Fibroblast of lung (primary cell): ENCODE measurements at regions not wholly inside any gene's neighbourhood (a gene's known extent, or its start where the extent isn't known, plus 50 kb on each side); places are given as distances from the start of the nearest gene placed in this dataset.

Experiments used
- DNase-seq, 2 donors: peaks; one replicate each; pipeline versions ENCODE4 v3.0.0 to v3.0.0-alpha.2; 2010; ENCODE audit warnings: low read depth in 2 of 2
- H2AFZ ChIP-seq: 2 replicates; pipeline ENCODE4 v1.5.1; 2012; ENCODE audit warnings: low read length, control low read depth, inconsistent platforms
- H3K27ac ChIP-seq: 2 replicates; pipeline ENCODE4 v1.5.1; 2011; ENCODE audit warnings: low read length, control low read depth; ENCODE audit not compliant: insufficient read depth
- H3K27me3 ChIP-seq: 2 replicates; pipeline ENCODE4 v1.5.1; 2011; ENCODE audit warnings: mild to moderate bottlenecking, low read length; ENCODE audit not compliant: control insufficient read depth, insufficient read depth
- H3K36me3 ChIP-seq: 2 replicates; pipeline ENCODE4 v1.5.1; 2011; ENCODE audit warnings: low read length; ENCODE audit not compliant: control insufficient read depth, insufficient read depth
- H3K4me1 ChIP-seq: 2 replicates; pipeline ENCODE4 v1.5.1; 2011; ENCODE audit warnings: low read length; ENCODE audit not compliant: control insufficient read depth, insufficient read depth; ENCODE audit errors: extremely low read depth
- H3K4me2 ChIP-seq: 2 replicates; pipeline ENCODE4 v1.5.1; 2011; ENCODE audit warnings: low read length, control low read depth; ENCODE audit not compliant: insufficient read depth; ENCODE audit errors: extremely low read depth
- H3K4me3 ChIP-seq, 4 experiments: fragments of 200-600 bp in 1 of 4; sonication (generic) in 1 of 4; replicated peaks in 1 of 4; 2 replicates each; pipeline ENCODE4 v1.5.1; 2011 to 2016; ENCODE audit warnings: low read length in 4 of 4, low read depth in 3 of 4, mild to moderate bottlenecking in 3 of 4, control low read depth in 2 of 4, inconsistent platforms in 1 of 4, mixed read lengths in 1 of 4; ENCODE audit not compliant: insufficient read depth in 1 of 4; ENCODE audit errors: control extremely low read depth in 1 of 4
- H3K79me2 ChIP-seq: 2 replicates; pipeline ENCODE4 v1.5.1; 2012; ENCODE audit warnings: mild to moderate bottlenecking, low read length, inconsistent platforms; ENCODE audit not compliant: control insufficient read depth, insufficient read depth
- H3K9ac ChIP-seq: 2 replicates; pipeline ENCODE4 v1.5.1; 2011; ENCODE audit warnings: mild to moderate bottlenecking, low read length, control low read depth; ENCODE audit not compliant: insufficient read depth
- H3K9me3 ChIP-seq: 2 replicates; pipeline ENCODE4 v1.5.1; 2012; ENCODE audit warnings: low read depth, low read length; ENCODE audit not compliant: control insufficient read depth, insufficient read depth
- H4K20me1 ChIP-seq: 2 replicates; pipeline ENCODE4 v1.5.1; 2011; ENCODE audit warnings: low read length; ENCODE audit not compliant: control insufficient read depth, insufficient read depth; ENCODE audit errors: extremely low read depth
- CTCF ChIP-seq, 2 donors: IDR thresholded peaks in 1 of 2; conservative IDR thresholded peaks in 1 of 2; 1 replicate in 1 of 2; 2 replicates in 1 of 2; pipeline ENCODE4 v1.5.1; 2011 to 2012; ENCODE audit warnings: low read length in 2 of 2, control low read depth in 1 of 2, inconsistent platforms in 1 of 2, low read depth in 1 of 2, mild to moderate bottlenecking in 1 of 2
- EZH2 ChIP-seq: IDR thresholded peaks from 2 replicates; pipeline ENCODE4 v1.5.1; 2012; ENCODE audit warnings: low read length, control low read depth, mild to moderate bottlenecking; ENCODE audit errors: missing control alignments

GRCh38 chr10:130642926-130643325 lies 506.7 kb downstream of the GLRX3 start:
- H3K4me2 ChIP-seq = no peak overlapping the region
- H3K4me1 ChIP-seq = no peaks in the 10 kb centered on the region
- no peaks in the 10 kb centered on the region for H4K20me1 ChIP-seq
- H2AFZ ChIP-seq = no peak overlapping the region
- TF ChIP-seq EZH2 = no peak
- TF ChIP-seq CTCF (conservative IDR thresholded peaks at IDR 0.05 in 1 of 2, IDR thresholded peaks at IDR 0.05 in 1 of 2; ENCODE audit: low read depth in 1 of 2, low read length in 2 of 2) = no peak
- H3K36me3 ChIP-seq = no peaks in the 10 kb centered on the region
- DNase-seq = no peak
- H3K79me2 ChIP-seq = no peaks in the 10 kb centered on the region
- H3K27ac ChIP-seq = no peak overlapping the region
- H3K4me3 ChIP-seq = no peak overlapping the region
- no peaks in the 10 kb centered on the region for H3K9me3 ChIP-seq
- no peak overlapping the region for H3K9ac ChIP-seq
- no peaks in the 10 kb centered on the region for H3K27me3 ChIP-seq

- TF ChIP-seq CTCF (conservative IDR thresholded peaks at IDR 0.05 in 1 of 2, IDR thresholded peaks at IDR 0.05 in 1 of 2; ENCODE audit: low read depth in 1 of 2, low read length in 2 of 2) (no peak), EZH2 (no peak)
- Histone ChIP-seq H3K4me2 (no peak overlapping the region), H3K4me3 (no peak overlapping the region), H3K9ac (no peak overlapping the region), H3K79me2 (no peaks in the 10 kb centered on the region), H3K4me1 (no peaks in the 10 kb centered on the region), H3K27me3 (no peaks in the 10 kb centered on the region), H3K9me3 (no peaks in the 10 kb centered on the region), H4K20me1 (no peaks in the 10 kb centered on the region), H2AFZ (no peak overlapping the region), H3K36me3 (no peaks in the 10 kb centered on the region), H3K27ac (no peak overlapping the region)
- no peak for DNase-seq
These were observed 511.1 kb downstream of the GLRX3 start for GRCh38 chr10:130647341-130647740.

GRCh38 chr10:130648807-130649206 lies 512.6 kb downstream of the GLRX3 start:
- H4K20me1 ChIP-seq = no peaks in the 10 kb centered on the region
- no peaks in the 10 kb centered on the region for H3K79me2 ChIP-seq
- no peaks in the 10 kb centered on the region for H3K9me3 ChIP-seq
- no peak for DNase-seq
- no peak overlapping the region for H3K4me3 ChIP-seq
- H3K27me3 ChIP-seq = no peaks in the 10 kb centered on the region
- H3K36me3 ChIP-seq = no peaks in the 10 kb centered on the region
- H3K4me1 ChIP-seq = no peaks in the 10 kb centered on the region
- no peak overlapping the region for H3K27ac ChIP-seq
- TF ChIP-seq EZH2 (no peak), CTCF (conservative IDR thresholded peaks at IDR 0.05 in 1 of 2, IDR thresholded peaks at IDR 0.05 in 1 of 2; ENCODE audit: low read depth in 1 of 2, low read length in 2 of 2) (no peak)
- no peak overlapping the region for H3K9ac ChIP-seq
- H2AFZ ChIP-seq = no peak overlapping the region
- H3K4me2 ChIP-seq = no peak overlapping the region
